ENCODE measurements at regions not wholly inside any gene's neighbourhood (a gene's known extent, or its start where the extent isn't known, plus 50 kb on each side); places are given as distances from the start of the nearest gene placed in this dataset.

DNA sequence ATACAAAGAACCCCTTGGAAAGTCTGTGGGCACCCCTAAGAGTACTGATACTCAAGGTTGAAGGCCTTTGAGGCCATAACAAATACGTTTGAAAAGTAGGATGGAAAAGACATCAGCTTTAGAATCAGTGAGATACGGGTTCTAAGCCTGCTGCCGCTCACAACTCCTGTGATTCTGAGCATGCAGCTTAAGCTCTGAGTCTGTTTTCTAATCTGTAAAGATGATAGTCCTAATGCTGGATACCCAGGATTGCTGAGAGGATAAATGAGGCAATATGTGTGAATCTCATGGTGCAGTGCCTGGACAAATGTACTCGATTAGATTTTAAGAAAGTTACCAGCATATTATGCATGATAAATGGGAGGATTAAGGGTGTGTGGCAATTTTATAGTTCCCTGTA, 321.0 kb upstream of the HSF2 start:
- no peak overlapping the region for H3K4me3 ChIP-seq (ENCODE audit: low read depth in 1 of 3, low read length in 3 of 3)
- H3K36me3 ChIP-seq (ENCODE audit: control insufficient read depth in 4 of 4, insufficient read depth in 3 of 4, low read depth in 1 of 4, low read length in 3 of 4) = peaks cover 0 to 2% (median 0%) of the 10 kb centered on the region in 4 donors
- H3K27ac ChIP-seq (ENCODE audit: low read depth in 1 of 2, low read length in 2 of 2) = no peak overlapping the region
- TF ChIP-seq EGR1 (IDR thresholded peaks at IDR 0.05; ENCODE audit: low read depth in 2 of 2) (no peak), FOXA1 (IDR thresholded peaks at IDR 0.05) (no peak), SP1 (IDR thresholded peaks at IDR 0.05) (no peak), RAD21 (IDR thresholded peaks at IDR 0.05) (no peak), GABPA (IDR thresholded peaks at IDR 0.05 in 1 of 2, conservative IDR thresholded peaks at IDR 0.05 in 1 of 2) (no peak), RXRA (IDR thresholded peaks at IDR 0.05) (no peak), YY1 (IDR thresholded peaks at IDR 0.05) (no peak), FOXA2 (IDR thresholded peaks at IDR 0.05) (no peak), HNF4A (conservative IDR thresholded peaks at IDR 0.05) (no peak)
- TF ChIP-seq, protein P1, sequence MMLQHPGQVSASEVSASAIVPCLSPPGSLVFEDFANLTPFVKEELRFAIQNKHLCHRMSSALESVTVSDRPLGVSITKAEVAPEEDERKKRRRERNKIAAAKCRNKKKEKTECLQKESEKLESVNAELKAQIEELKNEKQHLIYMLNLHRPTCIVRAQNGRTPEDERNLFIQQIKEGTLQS (IDR thresholded peaks at IDR 0.05) = no peak
- TF ChIP-seq, protein P2, sequence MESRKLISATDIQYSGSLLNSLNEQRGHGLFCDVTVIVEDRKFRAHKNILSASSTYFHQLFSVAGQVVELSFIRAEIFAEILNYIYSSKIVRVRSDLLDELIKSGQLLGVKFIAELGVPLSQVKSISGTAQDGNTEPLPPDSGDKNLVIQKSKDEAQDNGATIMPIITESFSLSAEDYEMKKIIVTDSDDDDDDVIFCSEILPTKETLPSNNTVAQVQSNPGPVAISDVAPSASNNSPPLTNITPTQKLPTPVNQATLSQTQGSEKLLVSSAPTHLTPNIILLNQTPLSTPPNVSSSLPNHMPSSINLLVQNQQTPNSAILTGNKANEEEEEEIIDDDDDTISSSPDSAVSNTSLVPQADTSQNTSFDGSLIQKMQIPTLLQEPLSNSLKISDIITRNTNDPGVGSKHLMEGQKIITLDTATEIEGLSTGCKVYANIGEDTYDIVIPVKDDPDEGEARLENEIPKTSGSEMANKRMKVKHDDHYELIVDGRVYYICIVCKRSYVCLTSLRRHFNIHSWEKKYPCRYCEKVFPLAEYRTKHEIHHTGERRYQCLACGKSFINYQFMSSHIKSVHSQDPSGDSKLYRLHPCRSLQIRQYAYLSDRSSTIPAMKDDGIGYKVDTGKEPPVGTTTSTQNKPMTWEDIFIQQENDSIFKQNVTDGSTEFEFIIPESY (IDR thresholded peaks at IDR 0.05) = no peak
- TF ChIP-seq, protein P3, sequence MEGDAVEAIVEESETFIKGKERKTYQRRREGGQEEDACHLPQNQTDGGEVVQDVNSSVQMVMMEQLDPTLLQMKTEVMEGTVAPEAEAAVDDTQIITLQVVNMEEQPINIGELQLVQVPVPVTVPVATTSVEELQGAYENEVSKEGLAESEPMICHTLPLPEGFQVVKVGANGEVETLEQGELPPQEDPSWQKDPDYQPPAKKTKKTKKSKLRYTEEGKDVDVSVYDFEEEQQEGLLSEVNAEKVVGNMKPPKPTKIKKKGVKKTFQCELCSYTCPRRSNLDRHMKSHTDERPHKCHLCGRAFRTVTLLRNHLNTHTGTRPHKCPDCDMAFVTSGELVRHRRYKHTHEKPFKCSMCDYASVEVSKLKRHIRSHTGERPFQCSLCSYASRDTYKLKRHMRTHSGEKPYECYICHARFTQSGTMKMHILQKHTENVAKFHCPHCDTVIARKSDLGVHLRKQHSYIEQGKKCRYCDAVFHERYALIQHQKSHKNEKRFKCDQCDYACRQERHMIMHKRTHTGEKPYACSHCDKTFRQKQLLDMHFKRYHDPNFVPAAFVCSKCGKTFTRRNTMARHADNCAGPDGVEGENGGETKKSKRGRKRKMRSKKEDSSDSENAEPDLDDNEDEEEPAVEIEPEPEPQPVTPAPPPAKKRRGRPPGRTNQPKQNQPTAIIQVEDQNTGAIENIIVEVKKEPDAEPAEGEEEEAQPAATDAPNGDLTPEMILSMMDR (IDR thresholded peaks at IDR 0.05; ENCODE audit: low read depth, low read length, missing input control) = no peak
- no peak overlapping the region for H3K9ac ChIP-seq (ENCODE audit: low read depth in 1 of 2, low read length in 2 of 2)
- no peaks in the 10 kb centered on the region for H3K27me3 ChIP-seq (ENCODE audit: control insufficient read depth in 4 of 4, insufficient read depth in 4 of 4, low read length in 3 of 4)
- DNase-seq (ENCODE audit: low spot score) = no peak
- H3K4me1 ChIP-seq (ENCODE audit: control insufficient read depth in 4 of 4, insufficient read depth in 4 of 4, low read length in 3 of 4) = no peaks in the 10 kb centered on the region
- H3K9me3 ChIP-seq (ENCODE audit: control insufficient read depth in 4 of 4, low read length in 3 of 4) = no peaks in the 10 kb centered on the region
- WGBS = 75% methylated on average over 4 of the region's 4 CpGs

DNA sequence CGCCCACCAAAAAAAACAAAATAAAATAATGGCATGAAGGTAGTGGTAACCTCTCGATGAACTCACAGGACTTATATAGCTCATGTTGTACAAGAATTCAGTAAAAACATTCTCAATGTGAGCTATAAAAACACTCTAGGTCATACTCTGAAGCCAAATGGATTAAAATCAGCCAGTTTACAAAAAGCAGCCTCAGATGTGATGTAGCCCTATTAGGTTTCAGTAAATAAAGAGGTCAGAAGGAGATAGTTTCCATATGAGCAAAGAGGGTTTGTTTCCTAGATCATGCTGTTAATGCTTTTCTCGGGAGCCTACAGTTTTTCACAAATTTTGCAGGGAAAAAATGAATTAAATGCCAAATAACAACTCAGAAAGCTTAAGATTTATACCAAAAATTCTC, 319.5 kb upstream of the HSF2 start:
- no peak overlapping the region for H3K4me3 ChIP-seq (ENCODE audit: low read depth in 1 of 3, low read length in 3 of 3)
- H3K9me3 ChIP-seq (ENCODE audit: control insufficient read depth in 4 of 4, low read length in 3 of 4) = no peaks in the 10 kb centered on the region
- H3K27ac ChIP-seq (ENCODE audit: low read depth in 1 of 2, low read length in 2 of 2) = no peak overlapping the region
- H3K4me1 ChIP-seq (ENCODE audit: control insufficient read depth in 4 of 4, insufficient read depth in 4 of 4, low read length in 3 of 4) = no peaks in the 10 kb centered on the region
- WGBS = 68% methylated on average over 3 of the region's 3 CpGs
- TF ChIP-seq YY1 (IDR thresholded peaks at IDR 0.05) (no peak), RAD21 (IDR thresholded peaks at IDR 0.05) (no peak), FOXA1 (IDR thresholded peaks at IDR 0.05) (no peak)
- TF ChIP-seq, protein P3 (IDR thresholded peaks at IDR 0.05; ENCODE audit: low read depth, low read length, missing input control) = no peak
- H3K27me3 ChIP-seq (ENCODE audit: control insufficient read depth in 4 of 4, insufficient read depth in 4 of 4, low read length in 3 of 4) = no peaks in the 10 kb centered on the region
- no peak overlapping the region for H3K9ac ChIP-seq (ENCODE audit: low read depth in 1 of 2, low read length in 2 of 2)
- no peak for DNase-seq (ENCODE audit: low spot score)
- peaks cover 0 to 2% (median 0%) of the 10 kb centered on the region in 4 donors for H3K36me3 ChIP-seq (ENCODE audit: control insufficient read depth in 4 of 4, insufficient read depth in 3 of 4, low read depth in 1 of 4, low read length in 3 of 4)

All from liver (tissue), 8 donors.